ENCODE measurements at regions not wholly inside any gene's neighbourhood (a gene's known extent, or its start where the extent isn't known, plus 50 kb on each side); places are given as distances from the start of the nearest gene placed in this dataset.

DNA sequence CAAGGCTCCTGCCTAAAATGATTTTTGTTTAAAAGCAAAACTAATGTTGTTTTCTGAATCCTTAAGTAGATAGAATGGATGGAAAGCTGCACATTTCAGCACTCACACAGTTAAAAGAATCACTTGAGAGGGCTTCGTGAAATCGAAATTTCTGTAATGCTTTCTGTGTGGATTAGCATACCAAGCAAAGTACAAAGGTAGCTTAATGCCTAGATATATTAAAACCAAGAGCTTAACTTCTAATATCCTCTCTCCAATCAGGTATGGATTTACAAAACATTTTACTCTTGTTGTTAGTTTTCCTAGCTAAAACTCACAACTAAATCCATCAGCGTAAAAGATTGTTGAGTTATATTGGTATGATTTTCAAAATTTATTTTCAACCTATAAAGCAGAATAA, 378.8 kb upstream of the PRMT6 start:
- TF ChIP-seq CTCF (IDR thresholded peaks at IDR 0.05; ENCODE audit: unreplicated experiment in 3 of 3) = no peak
- Mint-ChIP-seq H3K27me3 (ENCODE audit: low read depth) (no peaks in the 10 kb centered on the region), H3K4me1 (peaks cover 24% of the 10 kb centered on the region), H3K36me3 (ENCODE audit: low read depth) (no peaks in the 10 kb centered on the region), H3K4me3 (no peak overlapping the region), H3K9me3 (no peaks in the 10 kb centered on the region), H3K27ac (no peak overlapping the region)

DNA sequence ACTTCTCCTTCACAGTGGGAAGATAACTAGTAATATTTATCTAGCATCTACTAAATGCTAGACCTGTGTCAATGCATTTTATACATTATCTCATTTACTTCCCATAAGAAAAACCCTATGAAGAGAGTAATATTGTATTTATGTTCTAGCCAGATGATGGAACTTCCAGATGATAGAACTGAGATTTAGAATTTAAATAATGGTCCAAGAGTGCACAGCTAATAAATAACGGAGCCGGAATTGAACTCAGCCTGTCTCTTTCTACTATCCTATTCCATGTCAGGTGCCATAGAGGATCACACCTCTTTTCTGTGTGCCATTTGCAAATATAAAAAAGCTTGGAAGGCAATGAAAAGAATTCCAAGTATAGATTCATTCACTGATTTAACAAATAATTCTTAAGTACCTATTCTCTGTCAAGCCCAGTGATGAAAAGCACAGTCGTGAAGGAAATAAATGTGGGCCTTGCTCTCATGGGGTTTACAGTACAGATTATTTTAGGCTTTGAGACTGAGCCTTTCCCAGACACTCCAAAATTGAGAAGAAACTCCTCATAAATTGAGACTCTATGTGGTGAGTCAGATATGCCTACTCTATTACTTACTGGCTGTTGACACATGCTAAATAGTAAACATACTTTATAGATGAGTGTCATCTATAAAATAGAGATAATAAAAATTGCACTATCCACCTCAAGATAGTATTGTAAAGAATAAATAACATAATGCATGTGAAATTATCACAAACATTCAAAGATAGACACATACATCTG, 378.0 kb upstream of the PRMT6 start:
- Mint-ChIP-seq H3K27ac (no peak overlapping the region), H3K4me1 (peaks cover 24% of the 10 kb centered on the region), H3K36me3 (ENCODE audit: low read depth) (no peaks in the 10 kb centered on the region), H3K4me3 (no peak overlapping the region), H3K9me3 (no peaks in the 10 kb centered on the region), H3K27me3 (ENCODE audit: low read depth) (no peaks in the 10 kb centered on the region)
- TF ChIP-seq CTCF (IDR thresholded peaks at IDR 0.05; ENCODE audit: unreplicated experiment in 3 of 3) = no peak

DNA sequence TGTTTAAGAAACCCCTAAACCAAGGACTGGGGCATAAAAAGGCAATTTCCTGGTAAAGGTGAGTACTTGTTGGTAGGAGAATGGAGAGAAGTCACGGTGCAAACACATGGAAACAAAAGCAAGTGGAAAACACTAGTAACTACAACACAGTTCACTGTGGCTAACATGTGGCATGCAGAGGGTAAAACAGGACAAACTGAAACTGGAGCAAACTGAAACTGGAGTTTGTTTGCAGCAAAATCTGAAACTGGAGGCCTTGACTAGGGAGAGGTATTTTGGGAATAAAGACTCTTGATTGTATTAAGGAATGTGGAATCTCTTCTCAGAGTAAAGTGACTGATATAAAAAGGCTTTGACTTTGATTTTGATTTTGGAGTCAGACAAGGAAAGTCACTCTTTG, 376.3 kb upstream of the PRMT6 start:
- peaks cover 24% of the 10 kb centered on the region for H3K4me1 Mint-ChIP-seq
- TF ChIP-seq CTCF (IDR thresholded peaks at IDR 0.05; ENCODE audit: unreplicated experiment in 3 of 3) = no peak
- H3K27ac Mint-ChIP-seq = no peak overlapping the region
- H3K36me3 Mint-ChIP-seq (ENCODE audit: low read depth) = no peaks in the 10 kb centered on the region
- H3K9me3 Mint-ChIP-seq = no peaks in the 10 kb centered on the region
- H3K27me3 Mint-ChIP-seq (ENCODE audit: low read depth) = no peaks in the 10 kb centered on the region
- H3K4me3 Mint-ChIP-seq = no peak overlapping the region

DNA sequence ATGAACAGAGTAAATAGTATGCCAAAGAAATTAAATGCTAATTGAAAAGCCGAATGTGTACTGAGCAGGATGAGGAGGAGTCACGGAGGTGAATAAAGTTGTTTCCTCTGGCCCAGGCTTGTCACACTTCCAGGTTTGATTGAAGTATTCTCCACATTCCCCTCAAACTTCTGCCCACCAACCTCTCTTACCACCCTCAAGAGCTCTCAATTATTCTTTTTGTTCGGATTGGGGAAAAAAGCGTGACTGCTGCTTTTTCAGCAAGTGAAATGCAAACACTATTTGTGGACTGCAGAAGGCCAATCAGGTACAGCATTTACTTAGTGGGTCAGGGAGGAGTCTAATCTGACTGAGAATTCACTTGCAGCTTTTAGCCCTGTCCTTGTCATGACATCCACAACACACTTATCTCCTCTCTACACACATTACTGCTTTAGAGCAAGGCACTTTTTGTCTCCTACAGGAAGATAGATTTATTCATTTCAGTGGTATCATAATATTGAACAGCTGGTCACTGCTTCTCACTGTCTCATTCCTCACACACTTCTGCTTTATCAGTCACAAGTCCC, 375.6 kb upstream of the PRMT6 start:
- Mint-ChIP-seq H3K36me3 (ENCODE audit: low read depth) (no peaks in the 10 kb centered on the region), H3K27ac (peak overlapping the region in 1 of 3 experiments; percentile 4), H3K4me1 (peaks cover 24% of the 10 kb centered on the region), H3K27me3 (ENCODE audit: low read depth) (no peaks in the 10 kb centered on the region), H3K4me3 (no peak overlapping the region), H3K9me3 (no peaks in the 10 kb centered on the region)
- no peak for TF ChIP-seq CTCF (IDR thresholded peaks at IDR 0.05; ENCODE audit: unreplicated experiment in 3 of 3)

GRCh38 chr1:106681939-106682522, 374.4 kb upstream of the PRMT6 start:
- Mint-ChIP-seq H3K4me3 (no peak overlapping the region), H3K4me1 (peaks cover 19% of the 10 kb centered on the region), H3K27me3 (ENCODE audit: low read depth) (no peaks in the 10 kb centered on the region), H3K9me3 (no peaks in the 10 kb centered on the region), H3K36me3 (ENCODE audit: low read depth) (no peaks in the 10 kb centered on the region), H3K27ac (no peak overlapping the region)
- no peak for TF ChIP-seq CTCF (IDR thresholded peaks at IDR 0.05; ENCODE audit: unreplicated experiment in 3 of 3)
